Natural killer cell (primary cell): ENCODE measurements at regions not wholly inside any gene's neighbourhood (a gene's known extent, or its start where the extent isn't known, plus 50 kb on each side); places are given as distances from the start of the nearest gene placed in this dataset.

ENCODE experiments used
- ATAC-seq, 3 donors: fragments of 150-1000 bp in 2 of 3; fragments of 200-7000 bp in 1 of 3; cut with Tn5 transposase; 1 replicate in 1 of 3; 2 replicates in 2 of 3; pipeline ENCODE4 v1.10.0; 2021; ENCODE audit warnings: mild to moderate bottlenecking in 2 of 3, moderate library complexity in 2 of 3
- DNase-seq, 2 donors: peaks; one replicate each; pipeline versions ENCODE4 v3.0.0 to v3.0.0-alpha.2; 2013 to 2021; ENCODE audit warnings: mixed read lengths in 1 of 2
- H3K27ac ChIP-seq: one replicate; pipeline ENCODE4 v1.5.1; 2013; ENCODE audit warnings: mild to moderate bottlenecking, low read length
- H3K27me3 ChIP-seq: one replicate; pipeline ENCODE4 v1.6.1; 2013; ENCODE audit warnings: low read length; ENCODE audit not compliant: control insufficient read depth, insufficient read depth
- H3K36me3 ChIP-seq: one replicate; pipeline ENCODE4 v1.6.1; 2013; ENCODE audit warnings: low read length; ENCODE audit not compliant: control insufficient read depth, insufficient read depth
- H3K4me1 ChIP-seq: one replicate; pipeline ENCODE4 v1.6.1; 2013; ENCODE audit warnings: low read length; ENCODE audit not compliant: control insufficient read depth, insufficient read depth
- H3K4me3 ChIP-seq: one replicate; pipeline ENCODE4 v1.5.1; 2013; ENCODE audit warnings: low read length
- H3K9me3 ChIP-seq: one replicate; pipeline ENCODE4 v1.6.1; 2013; ENCODE audit warnings: low read length; ENCODE audit not compliant: control insufficient read depth, insufficient read depth
- H3K27ac Mint-ChIP-seq, 2 donors: one replicate each; pipeline ENCODE4 v1.8.0; 2022; ENCODE audit warnings: mild to moderate bottlenecking in 2 of 2, mixed read lengths in 2 of 2, moderate library complexity in 1 of 2
- H3K27me3 Mint-ChIP-seq, 2 donors: one replicate each; pipeline ENCODE4 v1.8.0; 2022; ENCODE audit warnings: low read depth in 2 of 2, mixed read lengths in 2 of 2
- H3K36me3 Mint-ChIP-seq: one replicate; pipeline ENCODE4 v1.8.0; 2022; ENCODE audit warnings: mixed read lengths
- H3K4me1 Mint-ChIP-seq, 2 donors: one replicate each; pipeline ENCODE4 v1.8.0; 2022; ENCODE audit warnings: mixed read lengths in 2 of 2
- H3K4me3 Mint-ChIP-seq: one replicate; pipeline ENCODE4 v1.8.0; 2022; ENCODE audit warnings: mild to moderate bottlenecking, moderate library complexity, mixed read lengths
- H3K9me3 Mint-ChIP-seq, 2 donors: one replicate each; pipeline ENCODE4 v1.8.0; 2022; ENCODE audit warnings: mixed read lengths in 2 of 2
- CTCF ChIP-seq: fragments of 200-600 bp; IDR thresholded peaks from one replicate; pipeline ENCODE4 v1.8.0; 2022; ENCODE audit warnings: antibody characterized with exemption
- WGBS: methylation state at CpG from one replicate; pipeline ENCODE4 v1.1.7; 2013; ENCODE audit warnings: missing lambda C conversion rate; ENCODE audit not compliant: insufficient coverage; 5-methylcytosine and 5-hydroxymethylcytosine counted together
- intact Hi-C: fragments of 100-400 bp; cut with micrococcal nuclease; formaldehyde crosslinking; loops from one replicate; pipeline ENCODE4 v1.14.2; 2022

- H3K27ac Mint-ChIP-seq: no peak overlapping the region
- H3K4me1 ChIP-seq: no peaks in the 10 kb centered on the region
- no peaks in the 10 kb centered on the region for H3K36me3 Mint-ChIP-seq
- no peak overlapping the region for H3K27ac ChIP-seq
- H3K9me3 Mint-ChIP-seq: peaks cover 3 to 4% of the 10 kb centered on the region in 2 donors
- H3K27me3 Mint-ChIP-seq: peaks cover 0 to 12% of the 10 kb centered on the region in 2 donors
- H3K4me3 ChIP-seq: no peak overlapping the region
- H3K9me3 ChIP-seq: no peaks in the 10 kb centered on the region
- no peak for TF ChIP-seq CTCF
- DNase-seq (no peak), ATAC-seq (no peak)
- H3K4me1 Mint-ChIP-seq: no peaks in the 10 kb centered on the region
- H3K36me3 ChIP-seq: no peaks in the 10 kb centered on the region
- no peaks in the 10 kb centered on the region for H3K27me3 ChIP-seq
- intact Hi-C loops: no loop called here
- no peak overlapping the region for H3K4me3 Mint-ChIP-seq
- 80% methylated on average over 5 of the region's 7 CpGs for WGBS
These were observed 315.8 kb upstream of the TEX13C start for GRCh38 chrX:125003746-125004446.

- Mint-ChIP-seq H3K27ac (no peak overlapping the region), H3K4me3 (no peak overlapping the region), H3K36me3 (no peaks in the 10 kb centered on the region), H3K4me1 (no peaks in the 10 kb centered on the region), H3K27me3 (peaks cover 0 to 14% of the 10 kb centered on the region in 2 donors), H3K9me3 (peaks cover 3 to 4% of the 10 kb centered on the region in 2 donors)
- no peaks in the 10 kb centered on the region for H3K36me3 ChIP-seq
- DNase-seq: no peak
- 80% methylated on average over 2 of the region's 2 CpGs for WGBS
- H3K4me1 ChIP-seq: no peaks in the 10 kb centered on the region
- intact Hi-C loops: no loop called here
- no peaks in the 10 kb centered on the region for H3K27me3 ChIP-seq
- no peak for TF ChIP-seq CTCF
- H3K9me3 ChIP-seq: no peaks in the 10 kb centered on the region
- no peak for ATAC-seq
- no peak overlapping the region for H3K4me3 ChIP-seq
- no peak overlapping the region for H3K27ac ChIP-seq
These were observed 314.9 kb upstream of the TEX13C start for GRCh38 chrX:125004799-125005198.

GRCh38 chrX:125005863-125006262 lies 313.8 kb upstream of the TEX13C start:
- Histone ChIP-seq H3K36me3 (no peaks in the 10 kb centered on the region), H3K27ac (no peak overlapping the region), H3K27me3 (no peaks in the 10 kb centered on the region), H3K4me3 (no peak overlapping the region), H3K9me3 (no peaks in the 10 kb centered on the region), H3K4me1 (no peaks in the 10 kb centered on the region)
- no peak for TF ChIP-seq CTCF
- Mint-ChIP-seq H3K4me1 (no peaks in the 10 kb centered on the region), H3K27ac (no peak overlapping the region), H3K4me3 (no peak overlapping the region), H3K9me3 (peaks cover 3 to 4% of the 10 kb centered on the region in 2 donors), H3K36me3 (no peaks in the 10 kb centered on the region), H3K27me3 (peaks cover 0 to 14% of the 10 kb centered on the region in 2 donors)
- 63% methylated on average over 4 of the region's 4 CpGs for WGBS
- ATAC-seq (no peak), DNase-seq (no peak)
- intact Hi-C loops: no loop called here

- ATAC-seq: no peak
These were observed 313.0 kb upstream of the TEX13C start for GRCh38 chrX:125006704-125007103.

More at GRCh38 chrX:125006704-125007103, 313.0 kb upstream of the TEX13C start:
- H3K4me3 ChIP-seq: no peak overlapping the region
- Mint-ChIP-seq H3K36me3 (no peaks in the 10 kb centered on the region), H3K4me3 (no peak overlapping the region), H3K27me3 (peaks cover 0 to 14% of the 10 kb centered on the region in 2 donors), H3K9me3 (peaks cover 3 to 4% of the 10 kb centered on the region in 2 donors), H3K27ac (no peak overlapping the region), H3K4me1 (no peaks in the 10 kb centered on the region)
- no CpG with 5 or more reads among the region's 3 CpGs for WGBS
- H3K27ac ChIP-seq: no peak overlapping the region
- no peak for DNase-seq
- H3K27me3 ChIP-seq: no peaks in the 10 kb centered on the region
- intact Hi-C loops: no loop called here
- no peaks in the 10 kb centered on the region for H3K4me1 ChIP-seq
- no peaks in the 10 kb centered on the region for H3K36me3 ChIP-seq
- no peaks in the 10 kb centered on the region for H3K9me3 ChIP-seq
- TF ChIP-seq CTCF: no peak
